ENCODE measurements at regions not wholly inside any gene's neighbourhood (a gene's known extent, or its start where the extent isn't known, plus 50 kb on each side); places are given as distances from the start of the nearest gene placed in this dataset.
"Not testable (repeated sequence)": the region's sequence is repeated elsewhere in the genome, so short reads cannot be mapped to it uniquely, and the experiment has no call there.

- WGBS, 2 donors: 97 to 100% methylated on average over 3 of the region's 3 CpGs
- no peaks in the 10 kb centered on the region for H3K27me3 ChIP-seq
Observed at GRCh38 chr3:40891186-40891585, 308.1 kb upstream of the CTNNB1 start.

GRCh38 chr3:40895109-40895508, 304.2 kb upstream of the CTNNB1 start:
- 81 to 84% methylated on average over 4 of the region's 4 CpGs for WGBS, 2 donors

More at GRCh38 chr3:40891186-40891585, 308.1 kb upstream of the CTNNB1 start:
- TF ChIP-seq POLR2A (IDR thresholded peaks at IDR 0.05): no peak
- TF ChIP-seq CTCF (IDR thresholded peaks at IDR 0.05): no peak
- Histone ChIP-seq H3K4me3 (replicated peaks in 1 of 3) (no peak overlapping the region), H3K27ac (no peak overlapping the region), H3K36me3 (no peaks in the 10 kb centered on the region), H3K4me1 (no peaks in the 10 kb centered on the region), H3K9me3 (no peaks in the 10 kb centered on the region)
- intact Hi-C loops (cut with DNase I): no loop called here
- no peak for DNase-seq

GRCh38 chr3:40899286-40899712, 300.0 kb upstream of the CTNNB1 start:
- no peak overlapping the region for H3K27ac ChIP-seq
- 79 to 80% methylated on average over 4 of the region's 4 CpGs for WGBS, 2 donors
- TF ChIP-seq CTCF (IDR thresholded peaks at IDR 0.05) (no peak), POLR2A (IDR thresholded peaks at IDR 0.05) (no peak)
- no peak for DNase-seq
- no peaks in the 10 kb centered on the region for H3K27me3 ChIP-seq
- intact Hi-C loops (cut with DNase I): no loop called here
- H3K36me3 ChIP-seq: no peaks in the 10 kb centered on the region
- no peaks in the 10 kb centered on the region for H3K9me3 ChIP-seq
- no peaks in the 10 kb centered on the region for H3K4me1 ChIP-seq
- no peak overlapping the region for H3K4me3 ChIP-seq (replicated peaks in 1 of 3)

More at GRCh38 chr3:40895109-40895508, 304.2 kb upstream of the CTNNB1 start:
- no peak for TF ChIP-seq CTCF (IDR thresholded peaks at IDR 0.05)
- TF ChIP-seq POLR2A (IDR thresholded peaks at IDR 0.05): no peak
- Histone ChIP-seq H3K27me3 (no peaks in the 10 kb centered on the region), H3K9me3 (no peaks in the 10 kb centered on the region), H3K36me3 (no peaks in the 10 kb centered on the region), H3K27ac (no peak overlapping the region), H3K4me3 (replicated peaks in 1 of 3) (no peak overlapping the region), H3K4me1 (no peaks in the 10 kb centered on the region)
- no peak for DNase-seq
- intact Hi-C loops (cut with DNase I): no loop called here

- intact Hi-C loops (cut with DNase I): no loop called here
- 48 to 55% methylated on average over 3 of the region's 3 CpGs for WGBS, 2 donors
- no peaks in the 10 kb centered on the region for H3K4me1 ChIP-seq
Observed at GRCh38 chr3:40901298-40901697, 298.0 kb upstream of the CTNNB1 start.

GRCh38 chr3:40901796-40902195, 297.5 kb upstream of the CTNNB1 start:
- Histone ChIP-seq H3K27ac (no peak overlapping the region), H3K27me3 (no peaks in the 10 kb centered on the region), H3K36me3 (no peaks in the 10 kb centered on the region), H3K4me1 (no peaks in the 10 kb centered on the region), H3K4me3 (replicated peaks in 1 of 3) (no peak overlapping the region), H3K9me3 (no peaks in the 10 kb centered on the region)
- no peak for DNase-seq
- no peak for TF ChIP-seq POLR2A (IDR thresholded peaks at IDR 0.05)
- no peak for TF ChIP-seq CTCF (IDR thresholded peaks at IDR 0.05)
- intact Hi-C loops (cut with DNase I): no loop called here

More at GRCh38 chr3:40901298-40901697, 298.0 kb upstream of the CTNNB1 start:
- Histone ChIP-seq H3K36me3 (no peaks in the 10 kb centered on the region), H3K4me3 (replicated peaks in 1 of 3) (no peak overlapping the region), H3K9me3 (no peaks in the 10 kb centered on the region), H3K27ac (no peak overlapping the region), H3K27me3 (no peaks in the 10 kb centered on the region)
- peak; percentile 17 to 18 for DNase-seq
- TF ChIP-seq CTCF (IDR thresholded peaks at IDR 0.05) (no peak), POLR2A (IDR thresholded peaks at IDR 0.05) (no peak)

GRCh38 chr3:40907907-40908465, 291.3 kb upstream of the CTNNB1 start:
- H3K4me3 ChIP-seq (replicated peaks in 1 of 3); H3K4me1 ChIP-seq; H3K9me3 ChIP-seq; intact Hi-C loops (cut with DNase I); H3K27me3 ChIP-seq; DNase-seq; H3K36me3 ChIP-seq; H3K27ac ChIP-seq: not testable (repeated sequence)
- 83 to 85% methylated on average over 19 to 22 of the region's 26 CpGs for WGBS, 2 donors

Measured in thyroid gland (tissue), 4 donors.